GM12878 (cell line): ENCODE measurements at regions not wholly inside any gene's neighbourhood (a gene's known extent, or its start where the extent isn't known, plus 50 kb on each side); places are given as distances from the start of the nearest gene placed in this dataset.

Source experiments
- ATAC-seq: fragments of 200-7000 bp; cut with Tn5 transposase; 3 replicates; pipeline ENCODE4 v1.9.1; 2020; ENCODE audit warnings: mild to moderate bottlenecking, moderate library complexity
- BruUV-seq: library from RNA; stranded (reverse); fragments of 400-500 nt; replicated peaks from 2 replicates; lab custom pipeline; 2021; lab: Mats Ljungman, UMichigan
- CTCF ChIA-PET: fragments of 300-600 bp; sonication (Branson Sonifier 250); formaldehyde crosslinking; extraction: SDS; loops from one replicate; lab custom pipeline; 2021; ENCODE audit warnings: inconsistent platforms; lab: Yijun Ruan, JAX
- POLR2A ChIA-PET: fragments of 350-600 bp; formaldehyde crosslinking; extraction: SDS; loops from one replicate; lab custom pipeline; 2021; ENCODE audit warnings: inconsistent platforms; lab: Charles Lee
- RAD21 ChIA-PET: fragments of 300-600 bp; sonication (Branson Sonifier 250); formaldehyde crosslinking; loops from one replicate; lab custom pipeline; 2023; ENCODE audit warnings: antibody characterized with exemption; ENCODE audit not compliant: unreplicated experiment; lab: Charles Lee
- SMC1A ChIA-PET: fragments of 300-600 bp; sonication (Branson Sonifier 250); formaldehyde crosslinking; loops from one replicate; lab custom pipeline; 2023; ENCODE audit not compliant: unreplicated experiment, uncharacterized antibody; lab: Charles Lee
- DNase-seq: peaks from one replicate; pipeline ENCODE4 v3.0.0-alpha.2; 2011; ENCODE audit warnings: low read depth, low spot score
- FAIRE-seq: peaks from 3 replicates; lab custom pipeline; 2011; peaks lifted over from hg19 to GRCh38; lab: Jason Lieb, UNC
- H2AFZ ChIP-seq: 2 replicates; pipeline ENCODE4 v1.6.0; 2011; ENCODE audit warnings: low read depth, low read length, control low read depth; ENCODE audit not compliant: control insufficient read depth
- H3K27ac ChIP-seq: 2 replicates; pipeline ENCODE4 v1.5.1; 2011; ENCODE audit warnings: control low read depth; ENCODE audit not compliant: control insufficient read depth, insufficient read depth
- H3K27me3 ChIP-seq, 2 experiments: replicated peaks in 1 of 2; 2 replicates each; pipeline versions ENCODE4 v1.6.0 to v1.6.1; 2011; ENCODE audit warnings: low read length in 1 of 2; ENCODE audit not compliant: control insufficient read depth in 2 of 2, insufficient read depth in 2 of 2
- H3K36me3 ChIP-seq, 2 experiments: 2 replicates each; pipeline ENCODE4 v1.5.1; 2011; ENCODE audit warnings: low read length in 1 of 2; ENCODE audit not compliant: control insufficient read depth in 2 of 2, insufficient read depth in 2 of 2
- H3K4me1 ChIP-seq: 2 replicates; pipeline ENCODE4 v1.6.1; 2011; ENCODE audit warnings: mild to moderate bottlenecking, low read length, moderate library complexity, mixed read lengths; ENCODE audit not compliant: control insufficient read depth, insufficient read depth
- H3K4me2 ChIP-seq: 2 replicates; pipeline ENCODE4 v1.6.0; 2011; ENCODE audit warnings: control low read depth; ENCODE audit not compliant: control insufficient read depth, insufficient read depth
- H3K4me3 ChIP-seq: fragments of 200-600 bp; sonication (generic); 2 replicates; pipeline ENCODE4 v1.5.1; 2016
- H3K79me2 ChIP-seq: 2 replicates; pipeline ENCODE4 v1.6.0; 2011; ENCODE audit warnings: low read length; ENCODE audit not compliant: control insufficient read depth, insufficient read depth
- H3K9ac ChIP-seq: 2 replicates; pipeline ENCODE4 v1.8.0; 2011; ENCODE audit warnings: low read length, control low read depth, mixed read lengths; ENCODE audit not compliant: control insufficient read depth, insufficient read depth
- H3K9me3 ChIP-seq: replicated peaks from 3 replicates; pipeline ENCODE4 v1.5.1; 2011; ENCODE audit warnings: mild to moderate bottlenecking, low read length; ENCODE audit not compliant: control insufficient read depth, insufficient read depth
- H4K20me1 ChIP-seq: 2 replicates; pipeline ENCODE4 v1.6.0; 2011; ENCODE audit not compliant: control insufficient read depth, insufficient read depth
- CBFB ChIP-seq: IDR thresholded peaks from 2 replicates; pipeline ENCODE4 v1.6.1; 2016; ENCODE audit warnings: antibody characterized with exemption, low read depth
- CHD4 ChIP-seq: fragments of 200-600 bp; sonication (generic); IDR thresholded peaks from 2 replicates; pipeline ENCODE4 v1.6.1; 2016; ENCODE audit warnings: mild to moderate bottlenecking
- FOS ChIP-seq: IDR thresholded peaks from 3 replicates; pipeline ENCODE4 v1.6.1; 2011; ENCODE audit warnings: borderline replicate concordance; ENCODE audit not compliant: insufficient read length; ENCODE audit errors: extremely low read depth
- GATAD2B ChIP-seq: fragments of 450-650 bp; conservative IDR thresholded peaks from 2 replicates; pipeline ENCODE4 v1.6.1; 2017; ENCODE audit warnings: low read depth, mild to moderate bottlenecking, moderate library complexity
- HCFC1 ChIP-seq: fragments of 150-350 bp; IDR thresholded peaks from 2 replicates; pipeline ENCODE4 v1.6.1; 2014; ENCODE audit warnings: low read length
- JUND ChIP-seq: IDR thresholded peaks from 2 replicates; pipeline ENCODE4 v1.6.1; 2012; ENCODE audit warnings: low read depth, mild to moderate bottlenecking, low read length, improper control_type of control experiment, moderate library complexity
- LARP7 ChIP-seq: fragments of 450-650 bp; IDR thresholded peaks from 2 replicates; pipeline ENCODE4 v1.6.1; 2017; ENCODE audit warnings: mild to moderate bottlenecking
- MEF2A ChIP-seq: IDR thresholded peaks from 2 replicates; pipeline ENCODE4 v1.6.1; 2011; ENCODE audit warnings: low read depth, mild to moderate bottlenecking, low read length, moderate library complexity; ENCODE audit not compliant: insufficient read depth
- MYB ChIP-seq: fragments of 150-350 bp; IDR thresholded peaks from 2 replicates; pipeline ENCODE4 v1.6.1; 2014; ENCODE audit warnings: mild to moderate bottlenecking, low read depth, low read length, borderline replicate concordance
- NR2C1 ChIP-seq: fragments of 450-650 bp; IDR thresholded peaks from 2 replicates; pipeline ENCODE4 v1.6.1; 2017; ENCODE audit warnings: antibody characterized with exemption, mild to moderate bottlenecking, moderate library complexity
- POLR2AphosphoS2 ChIP-seq: IDR thresholded peaks from 2 replicates; pipeline ENCODE4 v1.6.1; 2011; ENCODE audit warnings: low read depth, mild to moderate bottlenecking, low read length, improper control_type of control experiment, moderate library complexity
- SREBF1 ChIP-seq: IDR thresholded peaks from 2 replicates; pipeline ENCODE4 v1.6.1; 2012; ENCODE audit warnings: mild to moderate bottlenecking, low read length
- STAT1 ChIP-seq: fragments of 450-650 bp; conservative IDR thresholded peaks from 2 replicates; pipeline ENCODE4 v1.6.1; 2014; ENCODE audit warnings: antibody characterized with exemption, mild to moderate bottlenecking
- WGBS: methylation state at CpG from one replicate; pipeline ENCODE4 v1.1.6; 2016; ENCODE audit warnings: low lambda C conversion rate; ENCODE audit not compliant: insufficient replicate concordance, insufficient coverage; ENCODE audit errors: missing lambda C conversion rate; 5-methylcytosine and 5-hydroxymethylcytosine counted together
- in situ Hi-C: fragments of 300-500 bp; cut with MboI; formaldehyde crosslinking; loops from 9 replicates; pipeline ENCODE4 v1.14.3; 2018; ENCODE audit warnings: mixed read lengths
- intact Hi-C: fragments of 100-400 bp; cut with micrococcal nuclease; formaldehyde crosslinking; loops from one replicate; pipeline ENCODE4 v1.14.2; 2022; ENCODE audit not compliant: unreplicated experiment
- TF ChIP-seq, protein P1 (sequence below): fragments of 450-650 bp; IDR thresholded peaks from 2 replicates; pipeline ENCODE4 v1.6.1; 2017; ENCODE audit warnings: low read depth, mild to moderate bottlenecking, moderate library complexity

DNA sequence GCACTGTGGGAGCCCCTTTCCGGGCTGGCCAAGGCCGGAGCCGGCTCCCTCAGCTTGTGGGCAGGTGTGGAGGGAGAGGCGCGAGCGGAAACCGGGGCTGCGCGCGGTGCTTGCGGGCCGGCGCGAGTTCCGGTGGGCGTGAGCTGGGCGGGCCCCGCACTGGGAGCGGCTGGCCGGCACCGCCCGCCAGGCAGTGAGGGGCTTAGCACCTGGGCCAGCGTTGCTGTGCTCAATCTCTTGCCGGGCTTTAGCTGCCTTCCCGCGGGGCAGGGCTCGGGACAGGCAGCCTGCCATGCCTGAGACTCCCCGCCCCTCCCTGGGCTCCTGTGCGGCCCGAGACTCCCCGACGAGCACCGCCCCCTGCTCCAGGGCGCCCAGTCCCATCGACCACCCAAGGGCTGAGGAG lies 405.2 kb upstream of the PRR20A start:
- RAD21 ChIA-PET: no interaction called here
- H3K9ac ChIP-seq: no peak overlapping the region

DNA sequence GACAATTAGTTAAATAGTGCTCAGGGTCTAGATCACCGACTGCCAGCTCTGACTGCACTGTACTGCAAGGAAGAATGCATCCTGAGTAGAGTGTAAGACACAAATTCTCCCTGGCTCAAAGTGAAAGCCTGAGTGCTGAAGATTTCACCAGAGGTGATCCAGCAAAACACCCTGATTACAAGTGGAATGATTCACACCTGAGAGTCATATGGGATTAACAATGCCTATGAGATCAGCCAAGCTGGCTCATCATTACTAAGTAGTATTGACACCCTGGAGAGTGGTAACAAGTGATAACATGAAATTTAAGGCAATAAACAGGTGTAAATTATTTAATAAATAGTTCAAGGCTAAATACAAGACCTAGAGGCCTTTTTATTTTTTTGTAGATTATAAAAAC lies 403.8 kb upstream of the PRR20A start:
- in situ Hi-C loops: no loop called here
- Histone ChIP-seq H4K20me1 (no peaks in the 10 kb centered on the region), H3K4me1 (no peaks in the 10 kb centered on the region), H2AFZ (no peak overlapping the region), H3K9ac (no peak overlapping the region), H3K9me3 (no peaks in the 10 kb centered on the region), H3K4me3 (no peak overlapping the region), H3K4me2 (no peak overlapping the region), H3K36me3 (no peaks in the 10 kb centered on the region), H3K27me3 (no peaks in the 10 kb centered on the region), H3K27ac (no peak overlapping the region), H3K79me2 (no peaks in the 10 kb centered on the region)
- TF ChIP-seq NR2C1 (no peak), CHD4 (no peak), FOS (no peak), LARP7 (no peak), JUND (no peak), MYB (no peak), SREBF1 (no peak), MEF2A (no peak), STAT1 (no peak), HCFC1 (no peak), POLR2AphosphoS2 (no peak)
- WGBS: 6% methylated on average over 1 of the region's 1 CpG
- no TSS peak for BruUV-seq
- POLR2A ChIA-PET: no interaction called here
- RAD21 ChIA-PET: no interaction called here
- ATAC-seq (no peak), FAIRE-seq (no peak), DNase-seq (no peak)
- CTCF ChIA-PET: no interaction called here
- intact Hi-C loops: no loop called here
- SMC1A ChIA-PET: no interaction called here

More for the DNA sequence above, 405.2 kb upstream of the PRR20A start:
- intact Hi-C loops: no loop called here
- DNase-seq: no peak
- Histone ChIP-seq H3K27ac (no peak overlapping the region), H3K9me3 (no peaks in the 10 kb centered on the region), H3K4me3 (no peak overlapping the region), H3K79me2 (no peaks in the 10 kb centered on the region), H3K4me1 (no peaks in the 10 kb centered on the region), H2AFZ (no peak overlapping the region), H4K20me1 (no peaks in the 10 kb centered on the region), H3K4me2 (no peak overlapping the region), H3K36me3 (no peaks in the 10 kb centered on the region), H3K27me3 (no peaks in the 10 kb centered on the region)
- FAIRE-seq: no peak
- TF ChIP-seq, protein P1, sequence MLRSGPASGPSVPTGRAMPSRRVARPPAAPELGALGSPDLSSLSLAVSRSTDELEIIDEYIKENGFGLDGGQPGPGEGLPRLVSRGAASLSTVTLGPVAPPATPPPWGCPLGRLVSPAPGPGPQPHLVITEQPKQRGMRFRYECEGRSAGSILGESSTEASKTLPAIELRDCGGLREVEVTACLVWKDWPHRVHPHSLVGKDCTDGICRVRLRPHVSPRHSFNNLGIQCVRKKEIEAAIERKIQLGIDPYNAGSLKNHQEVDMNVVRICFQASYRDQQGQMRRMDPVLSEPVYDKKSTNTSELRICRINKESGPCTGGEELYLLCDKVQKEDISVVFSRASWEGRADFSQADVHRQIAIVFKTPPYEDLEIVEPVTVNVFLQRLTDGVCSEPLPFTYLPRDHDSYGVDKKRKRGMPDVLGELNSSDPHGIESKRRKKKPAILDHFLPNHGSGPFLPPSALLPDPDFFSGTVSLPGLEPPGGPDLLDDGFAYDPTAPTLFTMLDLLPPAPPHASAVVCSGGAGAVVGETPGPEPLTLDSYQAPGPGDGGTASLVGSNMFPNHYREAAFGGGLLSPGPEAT: no peak
- TF ChIP-seq GATAD2B: no peak
- TF ChIP-seq CBFB: no peak
- ChIA-PET POLR2A (no interaction called here), SMC1A (no interaction called here), CTCF (no interaction called here)
- WGBS: 76% methylated on average over 35 of the region's 35 CpGs
- no peak for ATAC-seq
- no TSS peak for BruUV-seq
- in situ Hi-C loops: no loop called here
